IMR-90 (cell line): ENCODE measurements at regions not wholly inside any gene's neighbourhood (a gene's known extent, or its start where the extent isn't known, plus 50 kb on each side); places are given as distances from the start of the nearest gene placed in this dataset.

Source experiments
- BHLHE40 ChIP-seq: fragments of 150-350 bp; IDR thresholded peaks from 2 replicates; pipeline ENCODE4 v1.6.1; 2016; ENCODE audit warnings: mild to moderate bottlenecking, low read depth, low read length
- CEBPB ChIP-seq: IDR thresholded peaks from 2 replicates; pipeline ENCODE4 v1.6.1; 2012; ENCODE audit warnings: low read depth, low read length, improper control_type of control experiment
- CHD1 ChIP-seq: IDR thresholded peaks from 2 replicates; pipeline ENCODE4 v1.6.1; 2012; ENCODE audit warnings: low read depth, low read length, improper control_type of control experiment
- CTCF ChIP-seq: conservative IDR thresholded peaks from 2 replicates; pipeline ENCODE4 v1.5.1; 2012; ENCODE audit warnings: mild to moderate bottlenecking, low read depth, low read length, improper control_type of control experiment
- FOS ChIP-seq: fragments of 150-350 bp; IDR thresholded peaks from 2 replicates; pipeline ENCODE4 v1.6.1; 2016; ENCODE audit warnings: low read depth, low read length
- MAFK ChIP-seq: IDR thresholded peaks from 2 replicates; pipeline ENCODE4 v1.6.1; 2012; ENCODE audit warnings: low read depth, low read length, improper control_type of control experiment
- MXI1 ChIP-seq: IDR thresholded peaks from 2 replicates; pipeline ENCODE4 v1.6.1; 2012; ENCODE audit warnings: low read depth, mild to moderate bottlenecking, low read length, moderate library complexity, borderline replicate concordance
- NFE2L2 ChIP-seq: fragments of 150-350 bp; IDR thresholded peaks from 2 replicates; pipeline ENCODE4 v1.6.1; 2016; ENCODE audit warnings: low read depth, mild to moderate bottlenecking, low read length
- POLR2A ChIP-seq: IDR thresholded peaks from 2 replicates; pipeline ENCODE4 v1.6.1; 2012; ENCODE audit warnings: mild to moderate bottlenecking, low read depth, low read length
- RAD21 ChIP-seq: IDR thresholded peaks from 2 replicates; pipeline ENCODE4 v1.6.1; 2012; ENCODE audit warnings: low read length, improper control_type of control experiment
- RCOR1 ChIP-seq: IDR thresholded peaks from 2 replicates; pipeline ENCODE4 v1.6.1; 2012; ENCODE audit warnings: mild to moderate bottlenecking, low read length, improper control_type of control experiment; ENCODE audit not compliant: insufficient replicate concordance
- RFX5 ChIP-seq: IDR thresholded peaks from 2 replicates; pipeline ENCODE4 v1.8.0; 2012; ENCODE audit warnings: low read depth, mild to moderate bottlenecking, low read length, moderate library complexity
- USF2 ChIP-seq: fragments of 150-350 bp; IDR thresholded peaks from 2 replicates; pipeline ENCODE4 v1.6.1; 2017; ENCODE audit warnings: mild to moderate bottlenecking, antibody characterized with exemption, low read length, low read depth

- TF ChIP-seq CTCF (no peak), POLR2A (no peak), MAFK (no peak), CHD1 (no peak), USF2 (no peak), BHLHE40 (no peak), RCOR1 (no peak), CEBPB (no peak), RAD21 (no peak), RFX5 (no peak), MXI1 (no peak), FOS (no peak), NFE2L2 (no peak)
Observed at GRCh38 chr5:52275639-52276038, 512.1 kb upstream of the ITGA1 start.
